ENCODE measurements at regions not wholly inside any gene's neighbourhood (a gene's known extent, or its start where the extent isn't known, plus 50 kb on each side); places are given as distances from the start of the nearest gene placed in this dataset.

- TF ChIP-seq CHD2 (IDR thresholded peaks at IDR 0.05; ENCODE audit: low read depth, low read length) (no peak), TAF1 (CRISPR knock-in tag; IDR thresholded peaks at IDR 0.05) (no peak)
Measured at GRCh38 chr1:235025422-235025984, 103.1 kb downstream of the TOMM20 start.
